ENCODE measurements at regions not wholly inside any gene's neighbourhood (a gene's known extent, or its start where the extent isn't known, plus 50 kb on each side); places are given as distances from the start of the nearest gene placed in this dataset.

DNA sequence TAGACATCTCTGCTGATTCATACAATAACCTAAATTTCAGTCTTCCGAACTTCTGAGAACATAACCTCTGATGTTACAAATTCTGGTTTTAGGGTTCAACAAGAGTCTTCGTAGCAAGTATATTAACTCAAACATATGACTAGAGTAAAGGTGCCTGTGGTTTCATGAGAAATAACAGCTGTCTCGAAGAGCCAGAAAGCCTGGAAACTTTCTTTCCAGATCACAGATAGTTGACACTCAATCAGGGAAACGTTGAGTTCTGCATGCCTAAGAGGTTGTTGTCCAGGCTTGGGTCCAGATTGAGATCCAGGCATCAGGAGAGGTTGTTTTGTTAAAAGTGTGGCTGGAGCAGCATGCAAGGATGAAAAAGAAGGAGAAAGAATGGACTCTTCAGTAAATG is 790.1 kb upstream of the AMELY start:
- Histone ChIP-seq H3K27ac (no peak overlapping the region), H3K4me3 (no peak overlapping the region), H3K9me3 (no peaks in the 10 kb centered on the region), H3K4me1 (no peaks in the 10 kb centered on the region), H3K27me3 (replicated peaks in 1 of 7) (no peaks in the 10 kb centered on the region), H3K36me3 (no peaks in the 10 kb centered on the region)
- 66 to 77% (median 74%) methylated on average over 4 of the region's 4 CpGs; no CpG with 5 or more reads in 2 of the 5 donors for WGBS, 5 donors
- TF ChIP-seq POLR2A (IDR thresholded peaks at IDR 0.05) (no peak), POLR2AphosphoS5 (IDR thresholded peaks at IDR 0.05) (no peak)
- TF ChIP-seq, protein P1, sequence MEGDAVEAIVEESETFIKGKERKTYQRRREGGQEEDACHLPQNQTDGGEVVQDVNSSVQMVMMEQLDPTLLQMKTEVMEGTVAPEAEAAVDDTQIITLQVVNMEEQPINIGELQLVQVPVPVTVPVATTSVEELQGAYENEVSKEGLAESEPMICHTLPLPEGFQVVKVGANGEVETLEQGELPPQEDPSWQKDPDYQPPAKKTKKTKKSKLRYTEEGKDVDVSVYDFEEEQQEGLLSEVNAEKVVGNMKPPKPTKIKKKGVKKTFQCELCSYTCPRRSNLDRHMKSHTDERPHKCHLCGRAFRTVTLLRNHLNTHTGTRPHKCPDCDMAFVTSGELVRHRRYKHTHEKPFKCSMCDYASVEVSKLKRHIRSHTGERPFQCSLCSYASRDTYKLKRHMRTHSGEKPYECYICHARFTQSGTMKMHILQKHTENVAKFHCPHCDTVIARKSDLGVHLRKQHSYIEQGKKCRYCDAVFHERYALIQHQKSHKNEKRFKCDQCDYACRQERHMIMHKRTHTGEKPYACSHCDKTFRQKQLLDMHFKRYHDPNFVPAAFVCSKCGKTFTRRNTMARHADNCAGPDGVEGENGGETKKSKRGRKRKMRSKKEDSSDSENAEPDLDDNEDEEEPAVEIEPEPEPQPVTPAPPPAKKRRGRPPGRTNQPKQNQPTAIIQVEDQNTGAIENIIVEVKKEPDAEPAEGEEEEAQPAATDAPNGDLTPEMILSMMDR (IDR thresholded peaks at IDR 0.05 in 8 of 11, conservative IDR thresholded peaks at IDR 0.05 in 3 of 11) = no peak
- DNase-seq = no peak
- intact Hi-C loops (cut with DNase I; ENCODE audit: low total_unique reads) = no loop called here

DNA sequence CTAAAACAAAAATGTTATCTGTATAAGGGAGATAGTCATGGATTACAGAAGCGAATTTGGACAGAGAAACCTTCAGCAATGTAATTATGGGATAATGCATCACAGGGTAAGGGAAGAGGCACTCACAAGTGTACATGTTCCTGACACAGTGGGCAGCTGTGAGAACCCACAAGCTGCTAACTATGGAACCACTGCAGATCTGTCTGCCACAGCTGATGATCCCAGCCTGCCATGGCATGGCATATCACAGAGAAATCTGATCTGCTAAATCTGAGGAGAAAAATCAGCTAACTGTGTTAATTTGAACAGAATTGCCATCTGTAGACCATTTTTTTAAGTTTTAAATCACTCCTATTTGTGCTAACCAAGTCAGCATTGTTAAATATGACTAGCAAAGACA is 786.0 kb upstream of the AMELY start:
- Histone ChIP-seq H3K27me3 (replicated peaks in 1 of 7) (no peaks in the 10 kb centered on the region), H3K4me3 (no peak overlapping the region), H3K27ac (no peak overlapping the region), H3K36me3 (no peaks in the 10 kb centered on the region), H3K4me1 (no peaks in the 10 kb centered on the region), H3K9me3 (no peaks in the 10 kb centered on the region)
- no peak for DNase-seq
- intact Hi-C loops (cut with DNase I; ENCODE audit: low total_unique reads) = no loop called here
- WGBS, 5 donors = 70 to 85% (median 83%) methylated on average over 1 of the region's 1 CpG; no CpG with 5 or more reads in 2 of the 5 donors
- TF ChIP-seq POLR2A (IDR thresholded peaks at IDR 0.05) (no peak), POLR2AphosphoS5 (IDR thresholded peaks at IDR 0.05) (no peak)
- TF ChIP-seq, protein P1 (IDR thresholded peaks at IDR 0.05 in 8 of 11, conservative IDR thresholded peaks at IDR 0.05 in 3 of 11) = no peak

DNA sequence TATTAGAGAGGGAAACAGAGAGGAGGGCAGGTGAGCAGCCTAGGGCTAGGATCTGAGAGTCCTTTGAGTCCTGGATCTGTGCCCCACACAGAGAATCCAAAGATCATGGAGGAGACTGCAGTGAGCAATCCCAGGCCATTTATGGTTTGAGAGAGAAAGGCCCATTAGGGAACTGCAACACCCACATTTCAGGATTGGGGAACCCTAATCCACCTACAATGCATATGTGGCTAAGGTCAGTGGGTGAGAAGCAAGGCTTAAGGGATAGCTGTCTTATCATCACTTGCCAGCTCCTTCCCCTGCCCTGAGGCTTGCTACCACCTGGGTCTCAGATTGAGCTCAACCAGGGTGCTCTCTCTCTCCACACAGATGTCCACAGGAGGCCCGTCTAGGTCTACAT is 781.1 kb upstream of the AMELY start:
- no peak for DNase-seq
- Histone ChIP-seq H3K4me3 (no peak overlapping the region), H3K9me3 (no peaks in the 10 kb centered on the region), H3K36me3 (no peaks in the 10 kb centered on the region), H3K27me3 (replicated peaks in 1 of 7) (no peaks in the 10 kb centered on the region), H3K27ac (no peak overlapping the region), H3K4me1 (no peaks in the 10 kb centered on the region)
- WGBS, 5 donors = 64 to 76% methylated on average over 1 of the region's 1 CpG; no CpG with 5 or more reads in 3 of the 5 donors
- intact Hi-C loops (cut with DNase I; ENCODE audit: low total_unique reads) = no loop called here
- no peak for TF ChIP-seq POLR2A (IDR thresholded peaks at IDR 0.05)
- TF ChIP-seq, protein P1 (IDR thresholded peaks at IDR 0.05 in 8 of 11, conservative IDR thresholded peaks at IDR 0.05 in 3 of 11) = no peak
- no peak for TF ChIP-seq POLR2AphosphoS5 (IDR thresholded peaks at IDR 0.05)

DNA sequence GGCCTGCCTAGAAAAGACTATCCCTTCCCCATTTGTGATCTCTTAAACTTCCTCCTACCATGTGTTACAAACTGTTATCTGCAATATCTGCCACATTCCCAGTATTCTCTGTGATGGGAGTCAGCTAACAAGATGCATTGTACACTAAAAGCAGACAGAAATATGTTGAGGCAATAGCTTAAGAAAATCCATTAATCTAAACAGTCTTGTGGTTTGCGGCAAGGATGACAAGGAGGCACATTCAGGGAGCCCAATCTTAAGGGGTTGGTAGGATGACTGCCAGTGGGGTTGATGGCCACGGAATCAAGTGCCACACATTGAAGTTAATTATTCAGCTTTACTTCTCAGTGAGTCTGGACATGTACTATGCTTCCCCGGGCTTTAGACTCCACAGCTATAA is 775.5 kb upstream of the AMELY start:
- Histone ChIP-seq H3K27me3 (replicated peaks in 1 of 7) (no peaks in the 10 kb centered on the region), H3K27ac (no peak overlapping the region), H3K4me1 (no peaks in the 10 kb centered on the region), H3K9me3 (no peaks in the 10 kb centered on the region), H3K4me3 (no peak overlapping the region), H3K36me3 (no peaks in the 10 kb centered on the region)
- DNase-seq = no peak
- WGBS, 5 donors = 61 to 80% (median 64%) methylated on average over 3 of the region's 3 CpGs; no CpG with 5 or more reads in 2 of the 5 donors
- intact Hi-C loops (cut with DNase I; ENCODE audit: low total_unique reads) = no loop called here
- TF ChIP-seq, protein P1 (IDR thresholded peaks at IDR 0.05 in 8 of 11, conservative IDR thresholded peaks at IDR 0.05 in 3 of 11) = no peak
- no peak for TF ChIP-seq POLR2A (IDR thresholded peaks at IDR 0.05)
